ENCODE measurements at regions not wholly inside any gene's neighbourhood (a gene's known extent, or its start where the extent isn't known, plus 50 kb on each side); places are given as distances from the start of the nearest gene placed in this dataset.

- no peaks in the 10 kb centered on the region for H3K4me1 ChIP-seq
- 62 to 71% (median 66%) methylated on average over 6 of the region's 6 CpGs for WGBS, 5 donors
- TF ChIP-seq EP300 (IDR thresholded peaks at IDR 0.05) (no peak), POLR2A (IDR thresholded peaks at IDR 0.05) (no peak), POLR2AphosphoS5 (IDR thresholded peaks at IDR 0.05) (no peak)
- TF ChIP-seq, protein P1, sequence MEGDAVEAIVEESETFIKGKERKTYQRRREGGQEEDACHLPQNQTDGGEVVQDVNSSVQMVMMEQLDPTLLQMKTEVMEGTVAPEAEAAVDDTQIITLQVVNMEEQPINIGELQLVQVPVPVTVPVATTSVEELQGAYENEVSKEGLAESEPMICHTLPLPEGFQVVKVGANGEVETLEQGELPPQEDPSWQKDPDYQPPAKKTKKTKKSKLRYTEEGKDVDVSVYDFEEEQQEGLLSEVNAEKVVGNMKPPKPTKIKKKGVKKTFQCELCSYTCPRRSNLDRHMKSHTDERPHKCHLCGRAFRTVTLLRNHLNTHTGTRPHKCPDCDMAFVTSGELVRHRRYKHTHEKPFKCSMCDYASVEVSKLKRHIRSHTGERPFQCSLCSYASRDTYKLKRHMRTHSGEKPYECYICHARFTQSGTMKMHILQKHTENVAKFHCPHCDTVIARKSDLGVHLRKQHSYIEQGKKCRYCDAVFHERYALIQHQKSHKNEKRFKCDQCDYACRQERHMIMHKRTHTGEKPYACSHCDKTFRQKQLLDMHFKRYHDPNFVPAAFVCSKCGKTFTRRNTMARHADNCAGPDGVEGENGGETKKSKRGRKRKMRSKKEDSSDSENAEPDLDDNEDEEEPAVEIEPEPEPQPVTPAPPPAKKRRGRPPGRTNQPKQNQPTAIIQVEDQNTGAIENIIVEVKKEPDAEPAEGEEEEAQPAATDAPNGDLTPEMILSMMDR (IDR thresholded peaks at IDR 0.05): no peak
- no peak for DNase-seq
- no peak overlapping the region for H3K4me3 ChIP-seq
- peaks cover 6 to 27% (median 17%) of the 10 kb centered on the region in 4 donors for H3K9me3 ChIP-seq
- no peaks in the 10 kb centered on the region for H3K36me3 ChIP-seq
- intact Hi-C loops (cut with DNase I; ENCODE audit: low total_unique reads): no loop called here
- no peaks in the 10 kb centered on the region for H3K27me3 ChIP-seq
- H3K27ac ChIP-seq: no peak overlapping the region
Observed at GRCh38 chr6:23114812-23115504, 545.6 kb downstream of the HDGFL1 start.

- no peak overlapping the region for H3K4me3 ChIP-seq
- no peaks in the 10 kb centered on the region for H3K36me3 ChIP-seq
- H3K9me3 ChIP-seq: peaks cover 0 to 19% (median 4%) of the 10 kb centered on the region in 4 donors
- no peak overlapping the region for H3K27ac ChIP-seq
- TF ChIP-seq POLR2AphosphoS5 (IDR thresholded peaks at IDR 0.05) (no peak), POLR2A (IDR thresholded peaks at IDR 0.05) (no peak), EP300 (IDR thresholded peaks at IDR 0.05) (no peak)
- TF ChIP-seq, protein P1 (IDR thresholded peaks at IDR 0.05): no peak
- H3K4me1 ChIP-seq: no peaks in the 10 kb centered on the region
- intact Hi-C loops (cut with DNase I; ENCODE audit: low total_unique reads): no loop called here
- 36 to 56% (median 52%) methylated on average over 1 of the region's 1 CpG for WGBS, 5 donors
- peak in 1 of 2 donors; percentile 23 for DNase-seq
- no peaks in the 10 kb centered on the region for H3K27me3 ChIP-seq
Observed at GRCh38 chr6:23137611-23138010, 568.2 kb downstream of the HDGFL1 start.

DNA sequence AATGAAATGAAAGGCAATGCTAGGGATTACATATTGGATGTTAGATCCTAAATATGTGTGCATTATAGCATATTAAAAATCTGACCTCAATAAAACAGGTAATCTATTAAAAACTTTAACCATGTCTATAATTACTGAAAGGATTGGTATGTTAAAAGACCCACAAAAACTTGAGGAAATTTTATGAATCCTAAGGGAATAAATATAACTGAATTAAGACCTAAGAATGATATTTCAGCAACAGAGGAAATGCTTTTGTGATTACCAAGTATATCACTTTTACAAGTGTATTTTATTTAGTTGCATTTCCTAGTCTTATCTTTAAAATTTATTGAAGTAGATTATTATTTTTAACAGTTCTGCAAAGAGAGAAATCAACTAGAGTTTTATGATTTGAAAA is 571.5 kb downstream of the HDGFL1 start:
- H3K4me1 ChIP-seq: no peaks in the 10 kb centered on the region
- H3K9me3 ChIP-seq: peaks cover 0 to 11% (median 4%) of the 10 kb centered on the region in 4 donors
- H3K27ac ChIP-seq: no peak overlapping the region
- TF ChIP-seq EP300 (IDR thresholded peaks at IDR 0.05): no peak
- TF ChIP-seq, protein P1 (IDR thresholded peaks at IDR 0.05): no peak
- no peak for TF ChIP-seq POLR2A (IDR thresholded peaks at IDR 0.05)
- no peak for TF ChIP-seq POLR2AphosphoS5 (IDR thresholded peaks at IDR 0.05)
- no peaks in the 10 kb centered on the region for H3K36me3 ChIP-seq
- no peak for DNase-seq
- intact Hi-C loops (cut with DNase I; ENCODE audit: low total_unique reads): no loop called here
- no peak overlapping the region for H3K4me3 ChIP-seq
- H3K27me3 ChIP-seq: no peaks in the 10 kb centered on the region

GRCh38 chr6:23145781-23146180 is 576.4 kb downstream of the HDGFL1 start:
- no peak overlapping the region for H3K4me3 ChIP-seq
- no peaks in the 10 kb centered on the region for H3K4me1 ChIP-seq
- no peaks in the 10 kb centered on the region for H3K36me3 ChIP-seq
- TF ChIP-seq EP300 (IDR thresholded peaks at IDR 0.05) (no peak), POLR2AphosphoS5 (IDR thresholded peaks at IDR 0.05) (no peak), POLR2A (IDR thresholded peaks at IDR 0.05) (no peak)
- TF ChIP-seq, protein P1 (IDR thresholded peaks at IDR 0.05): no peak
- no peak for DNase-seq
- 71 to 88% (median 83%) methylated on average over 2 of the region's 2 CpGs for WGBS, 5 donors
- no peaks in the 10 kb centered on the region for H3K27me3 ChIP-seq
- H3K9me3 ChIP-seq: no peaks in the 10 kb centered on the region
- no peak overlapping the region for H3K27ac ChIP-seq
- intact Hi-C loops (cut with DNase I; ENCODE audit: low total_unique reads): no loop called here

All from stomach (tissue), 8 donors.